H1 (cell line): ENCODE measurements at regions not wholly inside any gene's neighbourhood (a gene's known extent, or its start where the extent isn't known, plus 50 kb on each side); places are given as distances from the start of the nearest gene placed in this dataset.

Experiments
- CHD7 ChIP-seq: fragments of 300-600 bp; sonication (generic); IDR thresholded peaks from 2 replicates; pipeline ENCODE4 v1.7.1; 2012; ENCODE audit warnings: low read length, moderate library complexity, mild to moderate bottlenecking, inconsistent platforms; ENCODE audit not compliant: insufficient replicate concordance

GRCh38 chr21:15301014-15301413 is 236.2 kb upstream of the NRIP1 start (continued):
- no peak for TF ChIP-seq CHD7
- TF ChIP-seq, all 59 proteins: peak for 0
